ENCODE measurements at regions not wholly inside any gene's neighbourhood (a gene's known extent, or its start where the extent isn't known, plus 50 kb on each side); places are given as distances from the start of the nearest gene placed in this dataset.
"Not testable (repeated sequence)": the region's sequence is repeated elsewhere in the genome, so short reads cannot be mapped to it uniquely, and the experiment has no call there.

DNA sequence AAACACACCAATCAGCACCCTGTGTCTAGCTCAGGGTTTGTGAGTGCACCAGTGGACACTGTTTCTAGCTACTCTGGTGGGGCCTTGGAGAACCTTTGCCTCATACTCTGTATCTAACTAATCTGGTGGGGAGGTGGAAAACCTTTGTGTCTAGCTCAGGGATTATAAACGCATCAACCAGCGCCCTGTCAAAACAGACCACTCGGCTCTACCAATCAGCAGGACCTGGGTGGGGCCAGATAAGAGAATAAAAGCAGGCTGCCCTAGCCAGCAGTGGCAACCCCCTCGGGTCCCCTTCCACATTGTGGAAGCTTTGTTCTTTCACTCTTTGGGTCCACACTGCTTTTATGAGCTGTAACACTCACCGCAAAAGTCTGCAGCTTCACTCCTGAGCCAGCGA lies 121.8 kb downstream of the FSCB start:
- TF ChIP-seq, protein P1, sequence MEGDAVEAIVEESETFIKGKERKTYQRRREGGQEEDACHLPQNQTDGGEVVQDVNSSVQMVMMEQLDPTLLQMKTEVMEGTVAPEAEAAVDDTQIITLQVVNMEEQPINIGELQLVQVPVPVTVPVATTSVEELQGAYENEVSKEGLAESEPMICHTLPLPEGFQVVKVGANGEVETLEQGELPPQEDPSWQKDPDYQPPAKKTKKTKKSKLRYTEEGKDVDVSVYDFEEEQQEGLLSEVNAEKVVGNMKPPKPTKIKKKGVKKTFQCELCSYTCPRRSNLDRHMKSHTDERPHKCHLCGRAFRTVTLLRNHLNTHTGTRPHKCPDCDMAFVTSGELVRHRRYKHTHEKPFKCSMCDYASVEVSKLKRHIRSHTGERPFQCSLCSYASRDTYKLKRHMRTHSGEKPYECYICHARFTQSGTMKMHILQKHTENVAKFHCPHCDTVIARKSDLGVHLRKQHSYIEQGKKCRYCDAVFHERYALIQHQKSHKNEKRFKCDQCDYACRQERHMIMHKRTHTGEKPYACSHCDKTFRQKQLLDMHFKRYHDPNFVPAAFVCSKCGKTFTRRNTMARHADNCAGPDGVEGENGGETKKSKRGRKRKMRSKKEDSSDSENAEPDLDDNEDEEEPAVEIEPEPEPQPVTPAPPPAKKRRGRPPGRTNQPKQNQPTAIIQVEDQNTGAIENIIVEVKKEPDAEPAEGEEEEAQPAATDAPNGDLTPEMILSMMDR (IDR thresholded peaks at IDR 0.05; ENCODE audit: low read depth, low read length) = not testable (repeated sequence)
- TF ChIP-seq, protein P2, sequence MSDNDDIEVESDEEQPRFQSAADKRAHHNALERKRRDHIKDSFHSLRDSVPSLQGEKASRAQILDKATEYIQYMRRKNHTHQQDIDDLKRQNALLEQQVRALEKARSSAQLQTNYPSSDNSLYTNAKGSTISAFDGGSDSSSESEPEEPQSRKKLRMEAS (IDR thresholded peaks at IDR 0.05; ENCODE audit: low read depth, low read length) = not testable (repeated sequence)
- TF ChIP-seq MYC (IDR thresholded peaks at IDR 0.05; ENCODE audit: low read depth, low read length) = not testable (repeated sequence)

Data from NB4 (cell line).